NCI-H748 (cell line): ENCODE measurements at regions not wholly inside any gene's neighbourhood (a gene's known extent, or its start where the extent isn't known, plus 50 kb on each side); places are given as distances from the start of the nearest gene placed in this dataset.

Source experiments
- DNase-seq: peaks from one replicate; lab custom pipeline; 2025; ENCODE audit not compliant: unreplicated experiment; lab: John Stamatoyannopoulos, UW

- DNase-seq = no peak
Measured at GRCh38 chr16:82414476-82414875, 212.3 kb upstream of the CDH13 start.

- DNase-seq = no peak
Measured at GRCh38 chr16:82412770-82413169, 214.0 kb upstream of the CDH13 start.

- DNase-seq = no peak
Measured at GRCh38 chr16:82405736-82406135, 221.0 kb upstream of the CDH13 start.

- DNase-seq = no peak
Measured at GRCh38 chr16:82404586-82405315, 222.0 kb upstream of the CDH13 start.

GRCh38 chr16:82402665-82403218 is 224.0 kb upstream of the CDH13 start:
- DNase-seq = no peak

- no peak for DNase-seq
Measured at GRCh38 chr16:82400046-82400445, 226.7 kb upstream of the CDH13 start.

GRCh38 chr16:82396509-82396908 is 226.5 kb upstream of the MPHOSPH6 start:
- no peak for DNase-seq

GRCh38 chr16:82395212-82395611 is 225.2 kb upstream of the MPHOSPH6 start:
- no peak for DNase-seq

- DNase-seq = no peak
Measured at GRCh38 chr16:82391690-82392089, 221.7 kb upstream of the MPHOSPH6 start.

GRCh38 chr16:82389956-82390650 is 220.1 kb upstream of the MPHOSPH6 start:
- no peak for DNase-seq

- DNase-seq = no peak
Measured at GRCh38 chr16:82386761-82387160, 216.7 kb upstream of the MPHOSPH6 start.

- DNase-seq = no peak
Measured at GRCh38 chr16:82384949-82385348, 214.9 kb upstream of the MPHOSPH6 start.

GRCh38 chr16:82384017-82384416 is 214.0 kb upstream of the MPHOSPH6 start:
- no peak for DNase-seq

- DNase-seq = no peak
Measured at GRCh38 chr16:82382521-82382920, 212.5 kb upstream of the MPHOSPH6 start.

- DNase-seq = no peak
Measured at GRCh38 chr16:82379551-82379950, 209.5 kb upstream of the MPHOSPH6 start.

GRCh38 chr16:82373976-82374375 is 204.0 kb upstream of the MPHOSPH6 start:
- no peak for DNase-seq

GRCh38 chr16:82370282-82370681 is 200.3 kb upstream of the MPHOSPH6 start:
- no peak for DNase-seq

GRCh38 chr16:82368041-82368440 is 198.0 kb upstream of the MPHOSPH6 start:
- peak; percentile 21 for DNase-seq

GRCh38 chr16:82366462-82366861 is 196.4 kb upstream of the MPHOSPH6 start:
- no peak for DNase-seq

GRCh38 chr16:82364690-82365089 is 194.7 kb upstream of the MPHOSPH6 start:
- no peak for DNase-seq

- no peak for DNase-seq
Measured at GRCh38 chr16:82363026-82363816, 193.2 kb upstream of the MPHOSPH6 start.

- DNase-seq = no peak
Measured at GRCh38 chr16:82361885-82362284, 191.9 kb upstream of the MPHOSPH6 start.
